Astrocyte (in vitro differentiated cells and primary cell): ENCODE measurements at regions not wholly inside any gene's neighbourhood (a gene's known extent, or its start where the extent isn't known, plus 50 kb on each side); places are given as distances from the start of the nearest gene placed in this dataset.

ENCODE experiments used
- DNase-seq: peaks from one replicate; pipeline ENCODE4 v3.0.0-alpha.2; 2010; ENCODE audit warnings: low read depth
- FAIRE-seq: peaks from 2 replicates; lab custom pipeline; 2011; peaks lifted over from hg19 to GRCh38; lab: Jason Lieb, UNC
- H2AFZ ChIP-seq: 2 replicates; pipeline ENCODE4 v1.6.0; 2012; ENCODE audit warnings: low read depth, low read length, inconsistent platforms
- H3K27ac ChIP-seq: 2 replicates; pipeline ENCODE4 v1.5.1; 2011; ENCODE audit warnings: low read depth, low read length, inconsistent platforms
- H3K27me3 ChIP-seq: 2 replicates; pipeline ENCODE4 v1.6.0; 2011; ENCODE audit warnings: low read length, inconsistent platforms; ENCODE audit not compliant: insufficient read depth
- H3K36me3 ChIP-seq: 2 replicates; pipeline ENCODE4 v1.5.1; 2011; ENCODE audit warnings: low read length, inconsistent platforms; ENCODE audit not compliant: insufficient read depth
- H3K4me1 ChIP-seq: 2 replicates; pipeline ENCODE4 v1.5.1; 2011; ENCODE audit warnings: low read length, inconsistent platforms; ENCODE audit not compliant: insufficient read depth
- H3K4me2 ChIP-seq: 2 replicates; pipeline ENCODE4 v1.6.0; 2012; ENCODE audit warnings: low read length, inconsistent platforms
- H3K4me3 ChIP-seq: 2 replicates; pipeline ENCODE4 v1.5.1; 2011; ENCODE audit warnings: low read depth, mild to moderate bottlenecking, low read length, inconsistent platforms; ENCODE audit not compliant: insufficient read depth
- H3K79me2 ChIP-seq: 2 replicates; pipeline ENCODE4 v1.6.0; 2012; ENCODE audit warnings: mild to moderate bottlenecking, low read length, inconsistent platforms; ENCODE audit not compliant: insufficient read depth
- H3K9ac ChIP-seq: 2 replicates; pipeline ENCODE4 v1.6.0; 2012; ENCODE audit warnings: mild to moderate bottlenecking, low read length, inconsistent platforms
- H3K9me3 ChIP-seq: 2 replicates; pipeline ENCODE4 v1.5.1; 2012; ENCODE audit warnings: low read depth, mild to moderate bottlenecking, low read length, inconsistent platforms; ENCODE audit not compliant: insufficient read depth
- H4K20me1 ChIP-seq: 2 replicates; pipeline ENCODE4 v1.6.0; 2012; ENCODE audit warnings: low read length, inconsistent platforms; ENCODE audit not compliant: insufficient read depth
- H3K27ac Mint-ChIP-seq: one replicate; pipeline ENCODE4 v1.8.0; 2021; ENCODE audit warnings: mild to moderate bottlenecking, mixed read lengths; ENCODE audit not compliant: unreplicated experiment
- H3K27me3 Mint-ChIP-seq: one replicate; pipeline ENCODE4 v1.8.0; 2021; ENCODE audit warnings: low read depth, mixed read lengths; ENCODE audit not compliant: unreplicated experiment
- H3K36me3 Mint-ChIP-seq: one replicate; pipeline ENCODE4 v1.8.0; 2021; ENCODE audit warnings: low read depth, mixed read lengths; ENCODE audit not compliant: unreplicated experiment
- H3K4me1 Mint-ChIP-seq: one replicate; pipeline ENCODE4 v1.8.0; 2021; ENCODE audit warnings: low read depth, mixed read lengths; ENCODE audit not compliant: unreplicated experiment
- H3K4me3 Mint-ChIP-seq: one replicate; pipeline ENCODE4 v1.8.0; 2021; ENCODE audit warnings: mild to moderate bottlenecking, moderate library complexity, mixed read lengths; ENCODE audit not compliant: unreplicated experiment
- H3K9me3 Mint-ChIP-seq: one replicate; pipeline ENCODE4 v1.8.0; 2021; ENCODE audit warnings: mild to moderate bottlenecking, mixed read lengths; ENCODE audit not compliant: unreplicated experiment
- EZH2 ChIP-seq: IDR thresholded peaks from 2 replicates; pipeline ENCODE4 v1.6.1; 2012; ENCODE audit warnings: mild to moderate bottlenecking, low read length, inconsistent platforms; ENCODE audit not compliant: insufficient read depth
- TF ChIP-seq, protein P1 (sequence below): IDR thresholded peaks from 2 replicates; pipeline ENCODE4 v1.5.1; 2011; ENCODE audit warnings: low read depth, mild to moderate bottlenecking, inconsistent platforms, low read length, moderate library complexity; ENCODE audit not compliant: insufficient read depth

DNA sequence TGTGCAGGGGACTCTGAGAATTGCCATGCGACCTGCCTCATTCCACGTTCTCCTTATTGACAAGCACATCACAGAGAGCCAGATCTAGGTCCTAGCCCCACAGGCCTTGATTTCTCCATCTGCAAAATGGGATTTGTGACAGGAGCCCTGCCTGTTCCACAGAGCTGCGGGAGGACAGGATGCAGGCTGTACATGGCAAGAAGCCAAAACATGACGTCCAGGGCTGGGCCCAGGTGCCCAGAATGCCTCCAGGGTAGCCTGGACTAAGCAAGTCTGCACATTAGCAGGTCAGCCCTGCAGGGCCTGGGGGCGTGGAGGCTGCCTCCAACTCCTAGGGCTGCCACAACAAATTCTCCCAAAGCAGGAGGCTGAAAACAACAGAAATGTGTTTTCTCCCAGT, 235.7 kb upstream of the SDK2 start:
- Histone ChIP-seq H2AFZ (no peak overlapping the region), H3K27ac (no peak overlapping the region), H3K4me3 (no peak overlapping the region), H3K9me3 (no peaks in the 10 kb centered on the region), H3K27me3 (no peaks in the 10 kb centered on the region), H4K20me1 (no peaks in the 10 kb centered on the region), H3K9ac (no peak overlapping the region), H3K79me2 (no peaks in the 10 kb centered on the region), H3K36me3 (no peaks in the 10 kb centered on the region), H3K4me2 (no peak overlapping the region), H3K4me1 (no peaks in the 10 kb centered on the region)
- Mint-ChIP-seq H3K36me3 (peaks cover 3% of the 10 kb centered on the region), H3K27me3 (peaks cover 88% of the 10 kb centered on the region), H3K27ac (no peak overlapping the region), H3K4me1 (no peaks in the 10 kb centered on the region), H3K9me3 (peaks cover 4% of the 10 kb centered on the region), H3K4me3 (no peak overlapping the region)
- TF ChIP-seq EZH2, result no peak
- TF ChIP-seq, protein P1, sequence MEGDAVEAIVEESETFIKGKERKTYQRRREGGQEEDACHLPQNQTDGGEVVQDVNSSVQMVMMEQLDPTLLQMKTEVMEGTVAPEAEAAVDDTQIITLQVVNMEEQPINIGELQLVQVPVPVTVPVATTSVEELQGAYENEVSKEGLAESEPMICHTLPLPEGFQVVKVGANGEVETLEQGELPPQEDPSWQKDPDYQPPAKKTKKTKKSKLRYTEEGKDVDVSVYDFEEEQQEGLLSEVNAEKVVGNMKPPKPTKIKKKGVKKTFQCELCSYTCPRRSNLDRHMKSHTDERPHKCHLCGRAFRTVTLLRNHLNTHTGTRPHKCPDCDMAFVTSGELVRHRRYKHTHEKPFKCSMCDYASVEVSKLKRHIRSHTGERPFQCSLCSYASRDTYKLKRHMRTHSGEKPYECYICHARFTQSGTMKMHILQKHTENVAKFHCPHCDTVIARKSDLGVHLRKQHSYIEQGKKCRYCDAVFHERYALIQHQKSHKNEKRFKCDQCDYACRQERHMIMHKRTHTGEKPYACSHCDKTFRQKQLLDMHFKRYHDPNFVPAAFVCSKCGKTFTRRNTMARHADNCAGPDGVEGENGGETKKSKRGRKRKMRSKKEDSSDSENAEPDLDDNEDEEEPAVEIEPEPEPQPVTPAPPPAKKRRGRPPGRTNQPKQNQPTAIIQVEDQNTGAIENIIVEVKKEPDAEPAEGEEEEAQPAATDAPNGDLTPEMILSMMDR, result no peak
- FAIRE-seq (no peak), DNase-seq (no peak)

GRCh38 chr17:73882590-73882989, 238.3 kb upstream of the SDK2 start:
- no peaks in the 10 kb centered on the region for H3K4me1 ChIP-seq
- peaks cover 11% of the 10 kb centered on the region for H3K9me3 Mint-ChIP-seq
- H3K27me3 Mint-ChIP-seq, result peaks cover 85% of the 10 kb centered on the region
- H3K4me3 ChIP-seq, result no peak overlapping the region
- H3K36me3 Mint-ChIP-seq, result peaks cover 5% of the 10 kb centered on the region
- H3K79me2 ChIP-seq, result no peaks in the 10 kb centered on the region
- H2AFZ ChIP-seq, result no peak overlapping the region
- no peak for TF ChIP-seq EZH2
- TF ChIP-seq, protein P1, result no peak
- no peak for DNase-seq
- no peak overlapping the region for H3K4me2 ChIP-seq
- H3K4me3 Mint-ChIP-seq, result no peak overlapping the region
- no peak overlapping the region for H3K27ac Mint-ChIP-seq
- H3K36me3 ChIP-seq, result no peaks in the 10 kb centered on the region
- H3K4me1 Mint-ChIP-seq, result no peaks in the 10 kb centered on the region
- no peaks in the 10 kb centered on the region for H3K9me3 ChIP-seq
- H3K27ac ChIP-seq, result no peak overlapping the region
- no peak overlapping the region for H3K9ac ChIP-seq
- FAIRE-seq, result no peak
- H3K27me3 ChIP-seq, result no peaks in the 10 kb centered on the region
- no peaks in the 10 kb centered on the region for H4K20me1 ChIP-seq

DNA sequence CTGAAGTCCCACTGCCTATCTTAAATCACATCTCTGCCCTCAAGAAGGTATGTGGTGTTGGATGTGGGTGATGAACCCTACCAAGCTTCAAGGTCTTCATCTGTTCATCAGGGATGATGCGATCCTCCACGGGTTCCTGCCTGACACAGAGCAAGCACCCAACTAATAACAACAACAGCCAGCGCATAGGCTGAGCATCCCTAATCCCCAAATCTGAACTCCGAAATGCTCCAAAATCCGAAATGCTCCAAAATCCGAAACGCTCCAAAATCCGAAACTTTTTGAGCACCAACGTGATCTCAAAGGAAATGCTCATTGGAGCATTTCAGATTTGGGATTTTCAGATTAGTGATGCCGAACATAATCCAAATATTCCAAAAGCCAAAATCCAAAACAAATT, 238.9 kb upstream of the SDK2 start:
- H3K4me3 Mint-ChIP-seq, result no peak overlapping the region
- H3K4me1 Mint-ChIP-seq, result no peaks in the 10 kb centered on the region
- peaks cover 11% of the 10 kb centered on the region for H3K9me3 Mint-ChIP-seq
- DNase-seq (no peak), FAIRE-seq (no peak)
- Histone ChIP-seq H2AFZ (no peak overlapping the region), H3K4me1 (no peaks in the 10 kb centered on the region), H3K27ac (no peak overlapping the region), H3K4me2 (no peak overlapping the region), H4K20me1 (no peaks in the 10 kb centered on the region), H3K36me3 (no peaks in the 10 kb centered on the region), H3K27me3 (no peaks in the 10 kb centered on the region), H3K9me3 (no peaks in the 10 kb centered on the region), H3K79me2 (no peaks in the 10 kb centered on the region), H3K9ac (no peak overlapping the region), H3K4me3 (no peak overlapping the region)
- no peak for TF ChIP-seq EZH2
- TF ChIP-seq, protein P1, result no peak
- H3K27ac Mint-ChIP-seq, result no peak overlapping the region
- peaks cover 5% of the 10 kb centered on the region for H3K36me3 Mint-ChIP-seq
- peaks cover 87% of the 10 kb centered on the region for H3K27me3 Mint-ChIP-seq
